Non-pigmented ciliary epithelial cell (primary cell): ENCODE measurements at regions not wholly inside any gene's neighbourhood (a gene's known extent, or its start where the extent isn't known, plus 50 kb on each side); places are given as distances from the start of the nearest gene placed in this dataset.

Experiments used
- DNase-seq: peaks from one replicate; pipeline ENCODE4 v3.0.0-alpha.2; 2010; ENCODE audit warnings: low read depth

GRCh38 chr14:45361727-45362126 lies 108.7 kb upstream of the MIS18BP1 start:
- no peak for DNase-seq

- no peak for DNase-seq
Observed at GRCh38 chr14:45359746-45360145, 106.7 kb upstream of the MIS18BP1 start.

- no peak for DNase-seq
Observed at GRCh38 chr14:45332360-45332988, 79.5 kb upstream of the MIS18BP1 start.

GRCh38 chr14:45308745-45309397 lies 55.9 kb upstream of the MIS18BP1 start:
- DNase-seq, result no peak
